GM19452 (cell line): ENCODE measurements at regions not wholly inside any gene's neighbourhood (a gene's known extent, or its start where the extent isn't known, plus 50 kb on each side); places are given as distances from the start of the nearest gene placed in this dataset.

Source experiments
- ATAC-seq: cut with Tn5 transposase; IDR thresholded peaks from one replicate; pipeline ENCODE4 v1.9.1; 2021; ENCODE audit not compliant: unreplicated experiment

GRCh38 chr10:85193796-85194195, 865.4 kb downstream of the CCSER2 start:
- no peak for ATAC-seq

DNA sequence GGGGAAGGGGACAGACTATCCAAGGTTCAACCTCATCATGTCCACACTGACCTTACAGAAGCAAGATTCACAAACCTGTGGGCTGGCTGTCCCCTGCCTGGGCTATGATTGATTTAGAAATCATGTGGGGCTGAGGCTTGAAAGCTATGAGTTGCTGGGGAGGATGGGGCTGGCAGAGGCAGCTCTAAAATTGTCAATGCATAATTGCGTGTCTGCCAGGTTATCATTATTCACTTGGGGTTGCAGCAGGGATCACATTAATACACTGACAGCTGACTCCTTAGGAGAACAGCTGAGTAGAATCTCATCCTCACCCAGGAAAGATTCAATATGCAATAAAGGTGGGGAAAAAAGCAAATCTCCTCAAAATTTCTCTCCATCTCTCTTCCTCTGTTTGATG, 866.3 kb downstream of the CCSER2 start:
- ATAC-seq, result no peak

DNA sequence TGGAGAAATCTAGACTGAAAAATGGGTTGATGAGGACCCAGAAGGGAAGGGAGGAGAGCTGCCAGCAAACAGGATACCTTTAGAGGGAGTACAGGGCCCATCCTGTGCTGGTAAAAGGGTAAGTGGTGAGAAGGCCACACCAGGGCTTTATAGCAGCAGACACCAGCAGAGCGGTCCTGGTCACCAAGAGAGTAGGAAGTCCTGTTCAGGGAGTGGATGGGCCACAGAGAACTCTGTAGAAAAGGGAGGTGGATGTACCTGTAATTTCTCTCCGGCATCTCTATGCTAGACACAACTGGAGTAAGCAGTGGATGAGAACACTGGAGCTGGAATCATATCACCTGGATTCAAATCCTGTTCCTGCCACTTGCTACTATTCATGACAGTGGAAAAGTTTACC, 867.2 kb downstream of the CCSER2 start:
- no peak for ATAC-seq

- ATAC-seq, result no peak
Measured at GRCh38 chr10:85204814-85205213, 876.4 kb downstream of the CCSER2 start.

DNA sequence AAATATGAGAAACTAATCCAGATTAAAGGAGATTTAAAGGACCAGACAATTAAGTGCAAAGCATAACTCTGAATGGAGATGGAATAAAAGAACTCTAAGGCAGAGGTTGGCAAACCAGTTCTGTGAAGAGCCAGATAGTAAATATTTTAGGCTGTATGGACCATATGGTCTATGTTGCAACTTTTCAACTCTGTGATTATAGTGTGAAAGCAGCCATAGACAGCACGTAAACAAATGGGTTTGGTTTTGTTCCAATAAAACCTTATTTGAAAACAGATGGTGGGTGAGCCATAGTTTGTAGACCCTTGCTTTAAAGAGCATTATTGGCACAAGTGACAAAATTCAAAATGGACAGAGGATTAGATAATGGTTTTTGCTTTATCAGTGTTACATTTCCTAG, 884.1 kb downstream of the CCSER2 start:
- no peak for ATAC-seq

DNA sequence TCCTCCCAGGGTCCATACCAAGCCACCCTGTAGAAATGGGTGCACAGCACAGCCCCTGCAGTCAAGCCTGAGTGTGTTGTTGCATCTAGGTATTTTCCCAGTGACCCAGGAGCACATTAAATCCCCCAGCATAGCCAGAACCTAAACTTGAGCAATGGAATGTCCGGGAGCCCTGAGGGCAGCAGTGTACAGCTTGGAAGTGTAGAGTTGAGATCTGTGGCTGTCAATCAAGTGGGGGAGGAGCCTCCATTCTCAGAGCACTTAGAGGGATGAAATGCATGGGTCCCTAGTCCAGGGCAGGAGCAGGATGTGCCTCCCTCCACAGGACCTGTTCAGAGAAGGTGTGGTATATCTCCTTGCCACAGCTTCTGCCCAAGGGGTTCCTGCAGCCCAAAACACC, 885.1 kb downstream of the CCSER2 start:
- ATAC-seq, result no peak

DNA sequence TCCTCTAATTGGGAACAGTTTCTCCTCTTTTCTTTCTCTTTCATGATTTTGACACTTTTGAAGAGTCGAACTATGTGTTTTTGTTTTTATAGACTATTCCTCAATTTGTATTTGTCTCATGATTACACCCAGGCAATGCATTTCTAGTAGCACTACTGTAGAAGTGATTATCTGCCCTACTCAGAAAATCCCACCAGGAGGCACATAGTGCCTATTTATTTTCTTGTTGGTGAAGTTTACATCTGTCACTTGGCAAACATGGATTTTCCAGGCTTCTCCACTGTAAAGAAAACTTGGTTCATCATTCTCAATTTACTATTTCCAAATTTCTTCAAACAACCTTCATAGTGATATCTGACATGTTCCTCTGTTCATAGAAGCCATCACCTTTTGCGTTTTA, 893.9 kb downstream of the CCSER2 start:
- no peak for ATAC-seq

DNA sequence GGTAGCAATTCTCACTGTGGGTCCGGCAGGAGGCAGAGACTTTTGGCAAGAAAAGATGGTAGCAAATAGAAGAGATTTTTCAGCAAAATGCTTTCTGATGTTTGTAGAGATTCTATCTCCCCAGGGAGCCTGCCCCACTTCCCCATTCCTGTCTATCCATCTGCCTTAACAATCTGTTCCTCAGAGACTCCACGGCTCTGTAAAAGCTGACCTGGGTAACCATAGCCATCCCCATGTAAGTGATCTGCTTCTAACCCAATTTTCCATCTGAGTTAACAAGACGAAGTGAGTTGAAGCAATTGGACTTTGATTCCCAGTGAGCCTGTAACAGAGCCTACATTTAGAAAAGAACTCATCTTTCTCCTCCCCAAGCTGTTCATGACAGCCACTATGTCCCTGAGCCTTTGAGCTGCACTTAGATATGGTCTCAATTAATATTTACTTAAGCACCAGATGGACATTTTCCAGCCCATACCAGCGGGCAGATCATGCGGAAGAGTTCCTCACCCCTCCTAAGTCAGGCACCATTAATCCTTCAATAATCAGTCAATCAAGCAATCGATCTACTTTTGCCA, 896.1 kb downstream of the CCSER2 start:
- no peak for ATAC-seq

GRCh38 chr10:85225311-85225710, 896.9 kb downstream of the CCSER2 start:
- ATAC-seq, result no peak

DNA sequence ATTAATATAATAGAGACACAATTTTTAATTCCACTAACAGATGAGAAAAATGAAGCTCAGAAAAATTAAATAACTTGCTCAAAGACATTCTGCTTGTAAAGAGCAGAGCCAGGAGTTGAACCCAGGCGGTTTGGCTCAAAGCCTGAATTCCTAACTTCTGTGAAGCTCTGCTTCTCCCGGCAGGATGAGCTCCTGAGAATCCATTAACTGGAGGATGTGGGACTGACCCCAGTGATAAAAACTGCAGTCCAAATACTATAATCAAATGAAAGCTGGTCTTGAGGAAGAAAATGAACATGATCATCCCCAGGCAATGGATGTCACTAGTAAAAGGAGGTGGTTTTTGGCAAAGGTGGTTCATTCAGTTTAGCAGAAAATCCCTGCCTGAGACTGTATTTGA, 898.2 kb downstream of the CCSER2 start:
- no peak for ATAC-seq

DNA sequence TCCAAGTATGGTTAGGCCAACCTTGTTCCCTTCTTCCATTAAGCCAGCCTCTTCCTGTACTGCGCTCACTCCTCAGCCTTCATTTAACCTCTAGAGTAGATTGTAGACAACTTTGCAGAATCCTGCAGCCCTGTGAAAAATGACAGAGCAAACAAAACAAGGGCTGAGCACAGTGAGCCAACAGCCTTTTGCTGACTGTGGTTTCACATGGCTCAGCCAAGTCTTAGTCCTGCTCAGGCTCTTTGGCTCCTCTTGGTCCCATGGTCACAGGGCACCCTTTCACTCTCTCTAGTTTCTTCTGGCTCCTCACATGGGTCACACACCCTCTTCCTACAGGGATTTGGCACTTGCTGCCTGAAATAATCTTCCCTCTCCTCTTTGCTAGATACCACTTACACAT, 900.3 kb downstream of the CCSER2 start:
- no peak for ATAC-seq

DNA sequence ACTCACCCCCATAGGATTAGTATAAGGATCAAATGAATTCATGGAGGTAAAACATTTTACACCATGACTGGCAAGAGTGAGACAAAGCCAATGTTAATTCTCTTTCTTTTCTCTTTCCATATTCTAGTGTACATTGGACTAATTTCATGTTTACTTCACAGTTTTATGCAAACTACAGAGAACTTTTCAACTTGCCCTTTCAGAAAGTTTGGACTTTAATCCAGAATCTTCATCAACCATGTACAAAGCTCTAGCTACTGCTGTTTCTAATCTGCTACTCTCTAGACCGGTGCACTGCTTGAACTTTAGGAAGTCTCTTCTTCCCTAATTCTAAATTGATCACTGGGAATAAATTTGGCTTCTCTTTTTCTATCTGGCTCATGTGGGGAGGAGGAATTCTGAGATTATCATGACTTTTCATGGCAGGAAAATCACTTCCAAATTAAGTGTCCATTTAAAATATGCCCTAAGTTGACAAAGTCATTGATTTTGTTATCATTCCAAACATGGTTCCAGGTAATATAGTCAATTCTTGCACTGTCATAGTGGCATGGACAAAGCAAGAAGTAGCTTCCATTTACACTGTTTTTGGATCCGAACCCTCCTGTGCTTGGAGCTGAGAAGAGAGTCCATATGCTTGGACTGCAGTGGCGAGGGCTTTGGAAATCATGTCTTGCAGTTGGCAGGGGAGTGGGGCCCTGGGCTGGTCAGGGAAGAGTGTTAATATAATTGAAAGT, 903.3 kb downstream of the CCSER2 start:
- ATAC-seq, result no peak

DNA sequence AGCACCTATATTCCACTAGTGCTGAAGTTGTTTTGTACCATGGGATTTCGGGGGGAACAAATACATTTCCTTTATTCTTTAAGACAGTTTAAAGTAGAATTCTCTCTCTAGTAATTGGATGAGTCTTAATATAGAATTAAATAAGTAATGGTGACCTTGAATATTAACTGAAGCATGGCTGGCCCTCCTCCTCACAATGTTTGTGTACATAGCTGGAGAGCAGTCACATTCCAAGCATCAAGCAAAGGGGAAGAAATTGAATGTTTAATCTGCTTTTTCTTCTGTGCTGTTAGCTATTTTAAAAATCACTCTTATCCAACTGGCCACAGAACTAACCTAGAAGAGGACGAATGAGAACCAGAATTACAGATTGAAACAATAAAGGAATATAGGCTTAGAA, 906.9 kb downstream of the CCSER2 start:
- no peak for ATAC-seq

- ATAC-seq, result no peak
Measured at GRCh38 chr10:85238676-85239075, 910.3 kb downstream of the CCSER2 start.

- ATAC-seq, result no peak
Measured at GRCh38 chr10:85250304-85250703, 921.9 kb downstream of the CCSER2 start.

DNA sequence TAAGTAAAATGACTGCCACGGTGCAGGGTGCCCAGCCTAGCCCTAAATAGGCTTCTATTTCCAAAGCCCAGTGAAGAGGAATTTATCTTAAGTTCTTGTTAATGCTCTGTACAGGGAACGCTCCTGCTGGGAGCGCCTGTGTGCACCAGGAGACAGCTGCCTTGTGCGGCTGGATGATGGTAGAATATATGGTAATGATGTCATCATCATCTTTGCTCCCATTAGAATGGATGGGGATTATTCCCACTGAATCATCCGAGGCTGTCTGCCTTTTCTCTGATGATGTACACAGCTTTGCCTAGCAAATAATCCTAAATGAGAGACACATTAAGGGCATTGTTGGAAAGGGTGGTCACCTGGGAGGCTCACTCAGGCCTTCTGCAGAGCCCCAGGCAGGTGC, 928.1 kb downstream of the CCSER2 start:
- no peak for ATAC-seq

DNA sequence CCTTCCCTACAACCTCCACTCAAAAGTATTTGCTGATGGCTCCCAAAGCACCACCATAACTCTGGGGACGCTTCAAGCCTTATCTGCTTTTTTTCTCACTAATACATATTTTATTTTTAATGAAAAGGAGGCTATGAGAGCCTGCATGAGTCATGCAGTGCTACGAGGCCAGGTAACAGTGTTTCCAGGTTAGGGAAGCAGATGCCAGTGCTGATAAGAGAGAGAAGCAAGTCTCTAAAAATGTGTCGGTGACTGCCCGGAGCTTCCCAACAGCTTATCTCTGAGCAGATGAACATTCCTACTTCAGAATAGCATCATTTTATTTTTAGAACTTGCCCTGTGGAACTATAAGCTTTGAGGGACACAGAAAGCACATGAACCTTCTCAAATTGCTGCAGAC, 931.5 kb downstream of the CCSER2 start:
- ATAC-seq, result no peak

DNA sequence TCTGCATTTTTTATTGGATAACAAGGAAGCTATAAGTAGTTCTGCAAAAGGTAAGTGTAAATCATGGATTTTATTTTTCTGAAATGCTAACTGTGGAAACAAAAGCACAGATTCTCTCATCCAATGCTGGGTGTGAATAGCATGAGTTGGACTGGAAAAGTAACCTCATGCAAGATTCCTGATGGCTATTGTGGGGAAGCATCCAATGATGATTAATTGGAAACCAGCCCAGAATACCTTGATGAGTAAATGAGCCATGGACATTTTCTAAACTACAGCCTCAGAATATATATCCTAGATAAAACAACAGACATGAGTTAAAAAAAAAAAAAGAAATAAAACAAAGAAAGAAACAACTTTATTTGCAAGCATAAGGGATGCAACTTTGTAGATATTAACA, 934.6 kb downstream of the CCSER2 start:
- no peak for ATAC-seq

- no peak for ATAC-seq
Measured at GRCh38 chr10:85265121-85265520, 936.7 kb downstream of the CCSER2 start.

DNA sequence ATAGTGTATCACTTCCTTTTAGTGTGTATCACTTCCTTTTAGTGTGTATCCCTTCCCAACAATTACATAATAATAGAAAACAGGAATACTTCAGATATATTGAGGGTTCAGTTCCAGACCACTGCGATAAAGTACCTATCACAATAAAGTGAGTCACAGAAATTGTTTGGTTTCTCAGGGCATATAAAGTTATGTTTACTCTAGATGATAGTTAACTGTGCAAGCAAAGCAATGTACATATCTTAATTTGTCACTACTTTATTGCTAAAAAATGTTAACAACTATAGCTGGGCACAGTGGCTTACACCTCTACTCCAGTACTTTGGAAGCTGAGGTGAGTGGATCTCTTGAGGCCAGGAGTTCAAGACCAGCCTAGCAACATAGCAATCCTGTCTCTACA, 938.4 kb downstream of the CCSER2 start:
- no peak for ATAC-seq

- ATAC-seq, result no peak
Measured at GRCh38 chr10:85280014-85280413, 951.6 kb downstream of the CCSER2 start.

DNA sequence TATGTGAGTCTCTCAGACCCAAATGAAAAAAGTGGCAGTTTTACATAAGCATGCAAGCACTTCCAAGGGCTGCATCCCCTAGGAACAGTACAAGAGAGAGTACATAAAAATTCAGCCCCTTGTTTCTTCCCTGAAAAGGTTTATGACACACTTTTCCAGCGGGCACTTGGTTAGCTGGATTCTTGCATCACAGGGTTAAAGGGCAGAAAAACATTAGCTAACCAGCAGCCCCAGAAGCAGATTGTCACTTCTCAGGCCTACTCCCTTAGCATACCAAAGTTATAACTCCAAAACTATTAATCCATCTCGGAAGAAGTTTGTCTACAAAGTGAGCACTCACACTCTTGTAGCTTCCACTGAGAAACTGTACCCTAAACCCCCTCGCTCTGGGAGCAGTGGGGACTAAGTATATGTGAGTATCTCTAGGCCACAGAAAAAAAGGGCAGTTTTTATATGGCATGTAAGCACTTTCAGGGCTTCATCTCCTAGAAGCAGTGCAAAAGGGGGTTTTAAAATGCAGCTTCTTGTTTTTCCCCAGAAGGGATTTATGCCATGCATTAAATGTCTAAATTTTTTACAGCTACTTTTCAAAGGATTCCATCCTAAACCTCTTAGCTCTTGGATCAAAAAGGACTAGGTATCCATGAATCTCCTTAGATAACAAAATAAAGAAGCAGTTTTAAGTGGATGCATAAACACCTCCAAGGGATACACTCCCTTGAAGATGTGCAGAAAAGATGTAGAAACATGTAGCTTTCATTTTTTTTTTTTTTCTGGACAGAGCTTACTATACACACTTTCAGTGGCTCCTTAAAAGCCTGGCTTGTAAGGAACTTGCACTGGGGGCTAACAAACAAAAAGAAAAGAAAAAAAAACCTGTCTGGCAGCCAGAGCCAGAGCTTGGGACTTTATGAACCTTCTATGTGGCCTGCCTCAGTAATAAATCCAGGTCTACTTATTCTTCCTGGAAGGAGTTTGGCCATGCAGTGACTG, 956.7 kb downstream of the CCSER2 start:
- no peak for ATAC-seq
